Right lobe of liver (tissue), 6 donors: ENCODE measurements at regions not wholly inside any gene's neighbourhood (a gene's known extent, or its start where the extent isn't known, plus 50 kb on each side); places are given as distances from the start of the nearest gene placed in this dataset.

Source experiments
- ATAC-seq, 4 donors: fragments of 200-7000 bp; cut with Tn5 transposase; one replicate each; pipeline ENCODE4 v1.9.1; 2020; ENCODE audit warnings: mild to moderate bottlenecking in 4 of 4, moderate library complexity in 4 of 4
- DNase-seq, 3 donors: peaks; one replicate each; pipeline ENCODE4 v3.0.0-alpha.2; 2020
- H3K27ac ChIP-seq, 3 donors: fragments of 200-600 bp; one replicate each; pipeline ENCODE4 v1.8.0; 2022
- H3K27me3 ChIP-seq, 2 donors: fragments of 200-600 bp; one replicate each; pipeline ENCODE4 v1.8.0; 2022
- H3K36me3 ChIP-seq, 4 donors: fragments of 200-600 bp; sonication (generic) in 1 of 4; one replicate each; pipeline versions ENCODE4 v1.5.1 to v1.8.0; 2017 to 2022; ENCODE audit warnings: control low read depth in 1 of 4
- H3K4me1 ChIP-seq, 4 donors: fragments of 200-600 bp; sonication (generic) in 1 of 4; one replicate each; pipeline versions ENCODE4 v1.5.1 to v1.8.0; 2017 to 2022; ENCODE audit warnings: control low read depth in 1 of 4
- H3K4me3 ChIP-seq, 3 donors: fragments of 200-600 bp; one replicate each; pipeline ENCODE4 v1.8.0; 2022
- H3K9me3 ChIP-seq, 4 donors: fragments of 200-600 bp; sonication (generic) in 1 of 4; one replicate each; pipeline versions ENCODE4 v1.5.1 to v1.8.0; 2017 to 2022; ENCODE audit warnings: control low read depth in 1 of 4
- POLR2A ChIP-seq: fragments of 450-650 bp; IDR thresholded peaks from one replicate; pipeline ENCODE4 v1.6.1; 2017; ENCODE audit warnings: antibody characterized with exemption, mild to moderate bottlenecking
- WGBS: methylation state at CpG from one replicate; pipeline ENCODE4 v1.1.6; 2018; ENCODE audit warnings: low coverage, low lambda C conversion rate; ENCODE audit not compliant: insufficient coverage; ENCODE audit errors: missing lambda C conversion rate; 5-methylcytosine and 5-hydroxymethylcytosine counted together
- intact Hi-C, 2 donors: fragments of 100-400 bp; cut with DNase I; formaldehyde crosslinking; loops; one replicate each; pipeline versions ENCODE4 v1.11.2 to v1.14.1; 2022
- TF ChIP-seq, protein P1 (sequence below), 4 donors: fragments of 200-600 bp in 3 of 4; fragments of 450-650 bp in 1 of 4; IDR thresholded peaks; one replicate each; pipeline versions ENCODE4 v1.5.1 to v1.8.0; 2016 to 2022; ENCODE audit warnings: antibody characterized with exemption in 4 of 4, mild to moderate bottlenecking in 2 of 4
- donor health status: DM: no; HTN: yes; CAD: no.
- donor health status: DM: no; HTN: no; CAD: no.
- donor health status: DM: no; HTN: no; CAD: no.
- donor health status: DM: no; HTN: yes; CAD: no.
- donor health status: DM: no; HTN: yes; CAD: no.

DNA sequence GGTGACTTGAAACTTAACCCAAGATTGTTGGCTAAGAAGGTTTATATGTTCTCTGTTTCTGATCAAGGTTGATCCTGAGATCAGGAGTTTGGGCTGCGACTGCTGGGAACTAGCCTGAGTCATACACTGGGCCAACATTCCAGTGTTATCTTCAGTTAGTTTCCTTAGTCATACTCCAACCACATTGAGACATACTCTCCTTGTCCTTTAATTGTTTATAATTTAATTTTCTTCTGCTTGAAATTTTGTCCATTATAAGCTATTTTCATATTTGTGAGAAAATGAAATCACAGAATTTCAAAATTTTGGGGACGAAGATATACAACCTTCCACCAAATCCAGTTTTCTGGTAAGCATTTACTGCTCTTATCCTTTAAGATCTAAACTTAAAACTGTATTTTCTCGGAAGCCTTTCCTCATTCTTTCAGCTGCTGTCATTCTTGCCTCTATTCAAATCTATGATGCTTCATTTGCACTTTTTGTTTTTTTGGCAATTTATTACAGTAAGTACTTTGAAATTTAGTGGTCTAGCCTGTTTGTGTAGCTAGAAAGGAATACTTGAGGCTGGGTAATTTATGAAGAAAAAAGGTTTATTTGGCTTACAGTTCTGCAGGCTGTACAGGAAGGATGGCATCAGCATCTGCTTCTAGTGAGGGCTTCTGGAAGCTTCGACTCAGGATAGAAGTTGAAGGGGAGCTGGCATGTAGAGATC, 63.4 kb upstream of the POT1 start:
- Histone ChIP-seq H3K36me3 (no peaks in the 10 kb centered on the region), H3K27me3 (no peaks in the 10 kb centered on the region), H3K9me3 (no peaks in the 10 kb centered on the region), H3K4me1 (no peaks in the 10 kb centered on the region), H3K4me3 (no peak overlapping the region), H3K27ac (no peak overlapping the region)
- ATAC-seq (no peak), DNase-seq (no peak)
- intact Hi-C loops: no loop called here
- 55% methylated on average over 4 of the region's 4 CpGs for WGBS
- no peak for TF ChIP-seq POLR2A
- TF ChIP-seq, protein P1, sequence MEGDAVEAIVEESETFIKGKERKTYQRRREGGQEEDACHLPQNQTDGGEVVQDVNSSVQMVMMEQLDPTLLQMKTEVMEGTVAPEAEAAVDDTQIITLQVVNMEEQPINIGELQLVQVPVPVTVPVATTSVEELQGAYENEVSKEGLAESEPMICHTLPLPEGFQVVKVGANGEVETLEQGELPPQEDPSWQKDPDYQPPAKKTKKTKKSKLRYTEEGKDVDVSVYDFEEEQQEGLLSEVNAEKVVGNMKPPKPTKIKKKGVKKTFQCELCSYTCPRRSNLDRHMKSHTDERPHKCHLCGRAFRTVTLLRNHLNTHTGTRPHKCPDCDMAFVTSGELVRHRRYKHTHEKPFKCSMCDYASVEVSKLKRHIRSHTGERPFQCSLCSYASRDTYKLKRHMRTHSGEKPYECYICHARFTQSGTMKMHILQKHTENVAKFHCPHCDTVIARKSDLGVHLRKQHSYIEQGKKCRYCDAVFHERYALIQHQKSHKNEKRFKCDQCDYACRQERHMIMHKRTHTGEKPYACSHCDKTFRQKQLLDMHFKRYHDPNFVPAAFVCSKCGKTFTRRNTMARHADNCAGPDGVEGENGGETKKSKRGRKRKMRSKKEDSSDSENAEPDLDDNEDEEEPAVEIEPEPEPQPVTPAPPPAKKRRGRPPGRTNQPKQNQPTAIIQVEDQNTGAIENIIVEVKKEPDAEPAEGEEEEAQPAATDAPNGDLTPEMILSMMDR (IDR thresholded peaks at IDR 0.05): no peak

DNA sequence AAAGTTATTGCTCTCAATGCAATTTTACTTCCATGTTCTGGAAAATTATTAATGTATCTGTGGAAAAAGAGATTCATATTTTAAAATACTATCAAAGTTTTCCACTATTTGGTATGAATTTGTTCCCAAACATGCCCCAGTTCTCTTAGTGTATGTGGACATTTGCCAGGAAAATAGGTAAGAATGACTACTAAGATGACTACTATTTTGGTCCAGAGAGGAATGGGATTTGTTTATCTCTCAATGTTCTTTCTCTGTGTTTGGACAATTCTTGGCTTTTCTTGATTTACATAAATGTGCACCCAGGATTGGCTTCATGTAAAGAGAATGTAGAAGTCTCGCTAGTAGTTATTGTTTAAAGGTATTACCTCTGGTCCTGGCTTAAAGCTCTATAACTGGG, 60.3 kb upstream of the POT1 start:
- Histone ChIP-seq H3K36me3 (no peaks in the 10 kb centered on the region), H3K27ac (no peak overlapping the region), H3K27me3 (no peaks in the 10 kb centered on the region), H3K9me3 (no peaks in the 10 kb centered on the region), H3K4me1 (no peaks in the 10 kb centered on the region), H3K4me3 (no peak overlapping the region)
- 64% methylated on average over 1 of the region's 1 CpG for WGBS
- ATAC-seq (no peak), DNase-seq (no peak)
- no peak for TF ChIP-seq POLR2A
- TF ChIP-seq, protein P1 (IDR thresholded peaks at IDR 0.05): no peak
- intact Hi-C loops: no loop called here
